GM18520 (cell line): ENCODE measurements at regions not wholly inside any gene's neighbourhood (a gene's known extent, or its start where the extent isn't known, plus 50 kb on each side); places are given as distances from the start of the nearest gene placed in this dataset.

Source experiments
- ATAC-seq: cut with Tn5 transposase; IDR thresholded peaks from one replicate; pipeline ENCODE4 v1.9.1; 2021; ENCODE audit not compliant: unreplicated experiment

DNA sequence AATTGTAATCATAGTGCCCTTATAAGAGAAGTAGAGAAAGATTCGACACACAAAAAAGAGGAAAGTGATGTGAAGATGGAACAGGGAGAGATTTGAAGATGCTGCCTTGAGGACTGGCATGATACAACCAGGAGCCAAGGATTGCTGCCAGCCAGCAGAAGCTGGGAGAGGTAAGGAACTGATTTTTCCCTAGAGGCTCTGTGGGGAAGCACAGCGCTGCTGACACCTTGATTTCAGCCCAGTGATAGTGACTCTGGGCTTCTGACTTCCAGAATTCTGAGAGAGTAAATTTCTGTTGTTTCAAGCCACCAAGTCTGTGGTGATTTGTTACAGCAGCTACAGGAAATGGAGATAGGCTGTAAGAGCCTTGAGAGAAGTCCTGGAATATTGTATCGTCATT lies 98.2 kb downstream of the RAB11FIP2 start:
- ATAC-seq, result no peak

DNA sequence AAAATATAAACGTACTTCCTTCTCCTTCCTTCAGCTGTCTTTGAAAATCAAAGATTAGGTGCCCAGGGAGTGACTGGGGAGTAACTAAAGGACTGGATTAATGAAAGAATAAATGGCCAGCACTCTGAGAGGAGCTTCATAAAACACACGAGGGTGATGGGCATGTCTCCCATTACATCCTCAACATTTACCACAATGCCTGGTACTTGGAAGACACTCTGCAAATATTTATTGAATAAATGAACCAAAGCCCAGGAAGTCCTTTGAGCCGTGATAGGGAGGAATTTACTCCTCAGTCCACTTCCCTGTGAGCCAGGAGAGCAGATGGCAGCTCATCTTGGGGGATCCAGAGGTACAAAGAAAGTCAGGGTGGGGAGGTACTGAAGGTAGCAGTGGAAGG lies 96.3 kb downstream of the RAB11FIP2 start:
- no peak for ATAC-seq
